AG09309 (cell line): ENCODE measurements at regions not wholly inside any gene's neighbourhood (a gene's known extent, or its start where the extent isn't known, plus 50 kb on each side); places are given as distances from the start of the nearest gene placed in this dataset.

Source experiments
- DNase-seq: peaks from one replicate; pipeline ENCODE4 v3.0.0-alpha.2; 2010; ENCODE audit warnings: low read depth
- H3K4me3 ChIP-seq: 2 replicates; pipeline ENCODE4 v1.5.1; 2011; ENCODE audit warnings: mild to moderate bottlenecking, low read depth, low read length, moderate library complexity; ENCODE audit not compliant: control insufficient read depth
- TF ChIP-seq, protein P1 (sequence below): IDR thresholded peaks from 2 replicates; pipeline ENCODE4 v1.5.1; 2011; ENCODE audit warnings: mild to moderate bottlenecking, low read depth, low read length, inconsistent platforms; ENCODE audit not compliant: insufficient read depth, control insufficient read depth; ENCODE audit errors: missing control alignments

GRCh38 chr2:212745359-212745758, 206.8 kb upstream of the ERBB4 start:
- TF ChIP-seq, protein P1, sequence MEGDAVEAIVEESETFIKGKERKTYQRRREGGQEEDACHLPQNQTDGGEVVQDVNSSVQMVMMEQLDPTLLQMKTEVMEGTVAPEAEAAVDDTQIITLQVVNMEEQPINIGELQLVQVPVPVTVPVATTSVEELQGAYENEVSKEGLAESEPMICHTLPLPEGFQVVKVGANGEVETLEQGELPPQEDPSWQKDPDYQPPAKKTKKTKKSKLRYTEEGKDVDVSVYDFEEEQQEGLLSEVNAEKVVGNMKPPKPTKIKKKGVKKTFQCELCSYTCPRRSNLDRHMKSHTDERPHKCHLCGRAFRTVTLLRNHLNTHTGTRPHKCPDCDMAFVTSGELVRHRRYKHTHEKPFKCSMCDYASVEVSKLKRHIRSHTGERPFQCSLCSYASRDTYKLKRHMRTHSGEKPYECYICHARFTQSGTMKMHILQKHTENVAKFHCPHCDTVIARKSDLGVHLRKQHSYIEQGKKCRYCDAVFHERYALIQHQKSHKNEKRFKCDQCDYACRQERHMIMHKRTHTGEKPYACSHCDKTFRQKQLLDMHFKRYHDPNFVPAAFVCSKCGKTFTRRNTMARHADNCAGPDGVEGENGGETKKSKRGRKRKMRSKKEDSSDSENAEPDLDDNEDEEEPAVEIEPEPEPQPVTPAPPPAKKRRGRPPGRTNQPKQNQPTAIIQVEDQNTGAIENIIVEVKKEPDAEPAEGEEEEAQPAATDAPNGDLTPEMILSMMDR = no peak
- no peak overlapping the region for H3K4me3 ChIP-seq
- no peak for DNase-seq

DNA sequence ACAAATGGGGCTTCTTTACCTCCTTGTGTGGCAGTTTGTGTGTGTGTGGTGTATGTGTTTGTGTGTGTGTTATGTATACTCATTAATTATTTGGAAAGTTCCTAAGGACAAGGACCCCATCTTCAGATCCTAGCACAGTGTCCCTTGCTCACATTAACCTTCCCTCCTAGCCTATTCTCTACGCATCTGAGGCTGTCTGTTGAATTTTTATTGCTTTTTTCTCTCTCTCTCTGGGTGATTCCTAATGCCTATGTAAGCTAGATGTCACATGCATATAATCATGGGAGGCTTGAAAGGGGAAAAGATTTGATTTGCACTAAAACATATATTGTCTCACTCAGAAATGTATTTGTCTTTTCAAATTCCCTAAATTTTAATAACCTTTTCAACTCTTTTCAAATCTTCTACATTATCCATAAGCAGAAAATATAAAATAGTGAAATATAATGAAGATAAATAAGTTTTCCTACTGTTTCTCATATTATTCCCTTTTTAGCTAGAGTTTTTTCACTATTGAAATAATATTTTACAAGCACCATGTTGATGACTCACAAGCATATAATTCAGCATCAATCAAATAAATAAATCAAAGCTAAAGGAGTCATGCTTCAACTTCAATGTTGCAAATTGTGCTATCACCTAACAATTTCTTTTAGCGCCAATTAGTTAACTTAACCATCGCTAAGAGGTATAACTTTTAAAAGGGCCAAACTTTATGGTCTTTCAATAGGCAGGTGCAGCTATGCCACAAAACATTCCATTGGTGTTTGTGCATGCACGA, 199.0 kb upstream of the ERBB4 start:
- no peak overlapping the region for H3K4me3 ChIP-seq
- no peak for DNase-seq
- TF ChIP-seq, protein P1 = no peak

DNA sequence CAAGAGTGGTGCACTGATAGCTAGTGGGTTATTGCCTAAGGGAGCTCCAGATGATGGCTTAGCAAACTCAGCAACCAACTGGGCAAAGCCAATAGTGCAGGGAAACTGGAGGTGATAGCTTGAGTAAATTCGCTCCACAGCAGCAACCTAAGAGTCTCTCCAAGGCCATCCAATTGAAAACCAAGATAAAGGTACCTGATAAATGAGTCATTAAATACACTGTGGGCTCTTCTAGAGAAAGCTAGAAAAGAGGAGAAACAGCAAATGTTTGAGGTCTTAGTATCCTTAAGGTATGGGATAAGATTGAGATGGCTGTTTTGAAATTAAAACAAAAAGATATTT, 197.8 kb upstream of the ERBB4 start:
- no peak for DNase-seq
- H3K4me3 ChIP-seq = no peak overlapping the region
- TF ChIP-seq, protein P1 = no peak

DNA sequence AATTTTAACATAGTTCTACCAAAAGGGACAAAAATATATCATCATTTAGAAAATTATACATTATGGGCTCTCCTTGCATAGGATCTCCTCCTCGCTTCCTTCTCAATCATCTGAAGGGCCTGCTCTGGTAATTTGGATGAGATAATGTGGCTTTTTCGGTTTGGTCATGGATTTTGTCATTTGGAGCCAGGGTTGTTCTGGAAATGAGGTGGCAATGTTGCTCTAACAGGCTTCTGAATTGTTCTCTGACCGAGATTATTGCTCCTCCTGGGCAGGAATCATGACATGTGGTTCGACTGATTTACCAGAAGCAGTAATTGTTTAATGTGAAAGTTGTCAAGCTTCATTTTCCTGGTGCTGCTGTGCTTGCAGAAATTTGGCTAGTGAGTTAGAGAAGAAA, 194.7 kb upstream of the ERBB4 start:
- TF ChIP-seq, protein P1 = no peak
- DNase-seq = no peak
- H3K4me3 ChIP-seq = no peak overlapping the region

- DNase-seq = no peak
These were observed 194.3 kb upstream of the ERBB4 start for GRCh38 chr2:212732860-212733259.

GRCh38 chr2:212730994-212731393, 192.4 kb upstream of the ERBB4 start:
- TF ChIP-seq, protein P1 = no peak
- no peak overlapping the region for H3K4me3 ChIP-seq

More at GRCh38 chr2:212732860-212733259, 194.3 kb upstream of the ERBB4 start:
- H3K4me3 ChIP-seq = no peak overlapping the region
- TF ChIP-seq, protein P1 = no peak

More at GRCh38 chr2:212730994-212731393, 192.4 kb upstream of the ERBB4 start:
- no peak for DNase-seq
